B cell (primary cell): ENCODE measurements at regions not wholly inside any gene's neighbourhood (a gene's known extent, or its start where the extent isn't known, plus 50 kb on each side); places are given as distances from the start of the nearest gene placed in this dataset.

Experiments
- CTCF ChIP-seq: fragments of 200-600 bp; IDR thresholded peaks from one replicate; pipeline ENCODE4 v1.8.0; 2022; ENCODE audit warnings: antibody characterized with exemption, mild to moderate bottlenecking
- EZH2 ChIP-seq: IDR thresholded peaks from 2 replicates; pipeline ENCODE4 v1.6.1; 2012; ENCODE audit warnings: borderline replicate concordance, low read depth, mild to moderate bottlenecking, moderate library complexity, low read length; ENCODE audit not compliant: insufficient read depth, poor library complexity, severe bottlenecking

GRCh38 chr12:131402781-131403396 is 308.0 kb upstream of the SFSWAP start:
- TF ChIP-seq CTCF (no peak), EZH2 (no peak)
